Stimulated activated CD8-positive, alpha-beta memory T cell treated with anti-CD3 and anti-CD28 coated beads, Interleukin-4, amount 100 ng/mL, for 24 hours (primary cell): ENCODE measurements at regions not wholly inside any gene's neighbourhood (a gene's known extent, or its start where the extent isn't known, plus 50 kb on each side); places are given as distances from the start of the nearest gene placed in this dataset.
"Not testable (repeated sequence)": the region's sequence is repeated elsewhere in the genome, so short reads cannot be mapped to it uniquely, and the experiment has no call there.

Experiments used
- DNase-seq: peaks from one replicate; pipeline ENCODE4 v3.0.0-alpha.2; 2020; ENCODE audit warnings: low read depth

- no peak for DNase-seq
Measured at GRCh38 chr7:149606826-149607225, 109.2 kb upstream of the ZNF746 start.

DNA sequence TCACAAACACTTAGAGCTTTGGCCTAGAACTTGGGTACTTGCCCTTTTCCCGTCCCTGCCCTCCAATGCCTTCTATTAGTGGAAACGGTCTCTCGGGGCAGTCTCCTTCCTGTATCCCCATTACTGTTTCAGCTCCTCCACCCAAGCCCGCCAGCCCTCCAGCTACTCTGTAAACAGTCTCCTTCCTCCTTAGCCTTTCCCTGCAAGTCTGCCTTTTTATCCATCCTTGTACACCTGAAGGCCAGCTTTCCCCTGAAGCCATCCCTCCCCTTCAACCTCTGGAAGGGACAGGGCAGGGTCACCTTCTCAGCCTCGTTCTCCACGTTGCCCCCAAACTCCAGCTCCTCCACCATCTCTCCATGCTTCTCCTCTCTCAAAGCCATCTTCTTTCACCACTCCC lies 108.1 kb upstream of the ZNF746 start:
- DNase-seq, result no peak

DNA sequence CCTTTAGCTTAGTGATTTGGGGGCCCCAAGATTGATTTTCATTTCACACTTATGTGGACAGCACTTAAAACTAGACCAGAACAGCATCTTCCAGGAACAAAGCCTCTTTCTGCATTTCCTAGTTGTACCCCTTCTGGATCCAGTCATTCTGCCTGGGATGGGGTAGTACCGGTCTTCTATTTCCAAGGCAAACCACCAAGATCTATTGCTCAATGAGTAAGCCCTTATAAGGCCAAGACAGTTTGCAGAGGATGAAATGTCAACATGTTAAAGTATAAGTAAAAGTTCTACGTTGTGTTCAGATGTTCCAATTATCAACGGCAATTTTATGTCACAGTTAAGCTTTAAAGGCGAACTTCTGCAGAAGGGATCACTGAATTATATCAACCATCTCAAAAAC lies 106.9 kb upstream of the ZNF746 start:
- DNase-seq, result no peak

- DNase-seq, result not testable (repeated sequence)
Measured at GRCh38 chr7:149600669-149601330, 103.2 kb upstream of the ZNF746 start.

GRCh38 chr7:149599636-149600206 lies 102.1 kb upstream of the ZNF746 start:
- no peak for DNase-seq

- no peak for DNase-seq
Measured at GRCh38 chr7:149598721-149599308, 101.2 kb upstream of the ZNF746 start.

DNA sequence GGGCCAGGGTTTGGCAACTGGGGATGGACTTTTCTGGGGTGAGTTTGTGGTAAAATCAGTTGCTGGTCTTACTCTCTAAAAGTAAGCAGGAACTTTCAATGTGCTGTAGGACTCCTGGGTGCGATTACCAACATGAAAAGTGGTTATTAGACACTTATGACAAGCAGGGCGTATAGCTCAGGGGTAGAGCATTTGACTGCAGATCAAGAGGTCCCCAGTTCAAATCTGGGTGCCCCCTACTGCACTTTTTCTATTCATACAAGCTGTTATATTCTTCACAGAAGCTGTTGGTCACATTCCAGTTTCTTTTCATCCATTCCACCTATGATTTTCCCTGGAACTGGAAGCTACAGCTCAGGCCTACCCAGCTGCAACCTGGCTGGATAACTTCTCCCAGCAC lies 100.2 kb upstream of the ZNF746 start:
- not testable (repeated sequence) for DNase-seq

GRCh38 chr7:149595541-149595940 lies 97.9 kb upstream of the ZNF746 start:
- DNase-seq, result no peak

DNA sequence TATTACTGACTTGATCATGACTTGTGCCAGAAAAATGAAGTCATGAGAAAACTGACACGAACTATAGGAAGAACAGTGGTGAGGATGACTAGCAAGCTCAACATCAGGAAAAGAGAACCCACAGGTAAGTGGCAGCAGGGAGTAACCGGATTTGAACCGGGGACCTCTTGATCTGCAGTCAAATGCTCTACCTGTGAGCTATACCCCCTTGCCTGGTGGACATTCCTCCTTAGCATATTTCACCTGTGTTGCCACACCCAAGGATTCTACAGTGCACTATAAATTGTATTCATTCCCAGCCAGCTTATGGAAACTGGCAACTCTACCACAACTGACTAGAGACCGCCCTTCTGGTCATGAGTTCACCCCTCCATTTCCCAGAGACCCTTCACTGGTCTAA lies 97.5 kb upstream of the ZNF746 start:
- DNase-seq, result no peak

GRCh38 chr7:149588930-149589329 lies 91.3 kb upstream of the ZNF746 start:
- no peak for DNase-seq

GRCh38 chr7:149586646-149587645 lies 89.3 kb upstream of the ZNF746 start:
- DNase-seq, result no peak

DNA sequence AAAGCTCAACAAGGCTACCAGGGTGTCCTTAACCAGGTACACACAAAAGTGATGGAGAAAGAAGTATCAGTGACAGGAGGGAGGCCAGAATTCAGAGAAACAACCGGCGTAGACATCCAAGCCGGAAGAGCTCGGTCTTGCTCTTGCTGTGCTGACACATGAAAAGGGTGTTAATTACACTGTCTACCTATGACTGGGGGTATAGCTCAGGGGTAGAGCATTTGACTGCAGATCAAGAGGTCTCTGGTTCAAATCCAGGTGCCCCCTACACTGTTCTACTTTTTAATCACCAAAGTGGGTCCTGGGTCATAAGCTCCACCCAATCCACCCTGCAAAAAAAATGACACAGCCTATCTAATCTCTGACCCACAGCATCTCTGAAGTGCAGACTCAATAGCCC lies 86.9 kb upstream of the ZNF746 start:
- no peak for DNase-seq

GRCh38 chr7:149584009-149584408 lies 86.4 kb upstream of the ZNF746 start:
- no peak for DNase-seq

- DNase-seq, result no peak
Measured at GRCh38 chr7:149580328-149580727, 82.7 kb upstream of the ZNF746 start.

- not testable (repeated sequence) for DNase-seq
Measured at GRCh38 chr7:149579365-149579764, 81.8 kb upstream of the ZNF746 start.

- DNase-seq, result not testable (repeated sequence)
Measured at GRCh38 chr7:149574428-149574827, 76.8 kb upstream of the ZNF746 start.

- no peak for DNase-seq
Measured at GRCh38 chr7:149573519-149573918, 75.9 kb upstream of the ZNF746 start.

DNA sequence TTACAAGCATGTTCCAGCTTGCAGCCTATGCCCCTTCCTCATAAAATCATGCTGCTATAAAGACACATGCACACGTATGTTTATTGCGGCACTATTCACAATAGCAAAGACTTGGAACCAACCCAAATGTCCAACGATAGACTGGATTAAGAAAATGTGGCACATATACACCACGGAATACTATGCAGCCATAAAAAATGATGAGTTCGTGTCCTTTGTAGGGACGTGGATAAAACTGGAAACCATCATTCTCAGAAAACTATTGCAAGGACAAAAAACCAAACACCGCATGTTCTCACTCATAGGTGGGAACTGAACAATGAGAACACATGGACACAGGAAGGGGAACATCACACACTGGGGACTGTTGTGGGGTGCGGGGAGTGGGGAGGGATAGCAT lies 75.3 kb upstream of the ZNF746 start:
- not testable (repeated sequence) for DNase-seq

DNA sequence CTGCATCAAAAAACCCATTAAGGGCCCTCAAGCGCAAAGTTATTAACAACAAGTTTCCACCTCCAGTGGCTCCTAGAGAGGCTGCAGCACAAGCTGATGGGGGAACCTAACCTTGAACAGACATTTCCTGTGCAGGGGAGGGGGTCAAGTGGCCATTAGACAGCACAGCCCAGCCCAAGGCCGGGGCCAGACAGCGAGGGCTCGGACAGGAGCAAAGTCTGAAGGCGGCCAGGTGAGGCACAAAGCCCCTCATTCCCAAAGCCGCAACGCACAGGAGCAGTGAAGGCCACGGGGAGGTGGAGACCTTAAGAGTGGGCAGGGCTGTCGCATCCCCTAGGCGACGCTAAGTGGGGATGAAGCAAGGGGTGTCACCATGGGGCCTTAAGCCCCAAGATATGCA lies 73.2 kb upstream of the ZNF746 start:
- DNase-seq, result no peak

- DNase-seq, result no peak
Measured at GRCh38 chr7:149569726-149570422, 72.3 kb upstream of the ZNF746 start.

- no peak for DNase-seq
Measured at GRCh38 chr7:149569025-149569725, 71.6 kb upstream of the ZNF746 start.
